SK-N-MC (cell line): ENCODE measurements at regions not wholly inside any gene's neighbourhood (a gene's known extent, or its start where the extent isn't known, plus 50 kb on each side); places are given as distances from the start of the nearest gene placed in this dataset.

Experiments
- EZH2 ChIP-seq: fragments of 200-600 bp; sonication (generic); IDR thresholded peaks from one replicate; pipeline ENCODE4 v1.6.1; 2017; ENCODE audit warnings: antibody characterized with exemption
- POLR2AphosphoS5 ChIP-seq: IDR thresholded peaks from 2 replicates; pipeline ENCODE4 v1.6.1; 2012; ENCODE audit warnings: mild to moderate bottlenecking, low read depth, low read length, borderline replicate concordance

- TF ChIP-seq EZH2 (no peak), POLR2AphosphoS5 (no peak)
Measured at GRCh38 chr9:11001546-11001945, 388.7 kb upstream of the PTPRD start.
